H9 (cell line): ENCODE measurements at regions not wholly inside any gene's neighbourhood (a gene's known extent, or its start where the extent isn't known, plus 50 kb on each side); places are given as distances from the start of the nearest gene placed in this dataset.

ENCODE experiments used
- DNase-seq: peaks from one replicate; pipeline ENCODE4 v3.0.0-alpha.2; 2017
- H2AFZ ChIP-seq: one replicate; pipeline ENCODE4 v1.6.1; 2013; ENCODE audit warnings: mild to moderate bottlenecking, low read length, control low read depth, moderate library complexity
- H2AK5ac ChIP-seq: 2 replicates; pipeline ENCODE4 v1.6.1; 2013; ENCODE audit warnings: low read length, control low read depth, mixed read lengths; ENCODE audit not compliant: insufficient read length
- H2BK120ac ChIP-seq: one replicate; pipeline ENCODE4 v1.6.1; 2013; ENCODE audit warnings: low read depth, mild to moderate bottlenecking, low read length, control low read depth, inconsistent platforms; ENCODE audit not compliant: poor library complexity, severe bottlenecking
- H2BK12ac ChIP-seq: 2 replicates; pipeline ENCODE4 v1.6.1; 2013; ENCODE audit warnings: low read length, control low read depth, mixed read lengths, low read depth; ENCODE audit not compliant: insufficient read length
- H2BK15ac ChIP-seq: 2 replicates; pipeline ENCODE4 v1.6.1; 2013; ENCODE audit warnings: low read depth, low read length, control low read depth
- H2BK20ac ChIP-seq: one replicate; pipeline ENCODE4 v1.6.1; 2013; ENCODE audit warnings: low read depth, mild to moderate bottlenecking, low read length, control low read depth, inconsistent platforms; ENCODE audit not compliant: poor library complexity, severe bottlenecking
- H2BK5ac ChIP-seq: 2 replicates; pipeline ENCODE4 v1.6.1; 2013; ENCODE audit warnings: low read length, control low read depth, mixed read lengths; ENCODE audit not compliant: insufficient read length
- H3K14ac ChIP-seq: 2 replicates; pipeline ENCODE4 v1.6.1; 2013; ENCODE audit warnings: low read length, control low read depth; ENCODE audit not compliant: insufficient read depth
- H3K18ac ChIP-seq: 2 replicates; pipeline ENCODE4 v1.6.1; 2013; ENCODE audit warnings: low read depth, mild to moderate bottlenecking, mixed read lengths, low read length, control low read depth; ENCODE audit not compliant: insufficient read length
- H3K23ac ChIP-seq: 2 replicates; pipeline ENCODE4 v1.6.1; 2013; ENCODE audit warnings: low read length, control low read depth, mixed read lengths, low read depth; ENCODE audit not compliant: insufficient read length
- H3K23me2 ChIP-seq: 2 replicates; pipeline ENCODE4 v1.6.1; 2013; ENCODE audit warnings: low read depth, mild to moderate bottlenecking, mixed read lengths, low read length, control low read depth; ENCODE audit not compliant: insufficient read length, poor library complexity, severe bottlenecking
- H3K27ac ChIP-seq: 2 replicates; pipeline ENCODE4 v1.5.1; 2013; ENCODE audit warnings: low read length, control low read depth, mixed read lengths, low read depth; ENCODE audit not compliant: insufficient read length
- H3K27me3 ChIP-seq: 2 replicates; pipeline ENCODE4 v1.6.1; 2013; ENCODE audit warnings: low read length, control low read depth, inconsistent platforms; ENCODE audit not compliant: insufficient read depth
- H3K4ac ChIP-seq: 2 replicates; pipeline ENCODE4 v1.6.1; 2013; ENCODE audit warnings: low read depth, mild to moderate bottlenecking, control low read depth, inconsistent platforms, low read length, moderate library complexity
- H3K4me1 ChIP-seq: 2 replicates; pipeline ENCODE4 v1.6.1; 2013; ENCODE audit warnings: low read length, control low read depth, inconsistent platforms; ENCODE audit not compliant: insufficient read depth
- H3K4me2 ChIP-seq: 2 replicates; pipeline ENCODE4 v1.6.1; 2013; ENCODE audit warnings: low read length, control low read depth, mixed read lengths; ENCODE audit not compliant: insufficient read length, insufficient read depth
- H3K56ac ChIP-seq: 2 replicates; pipeline ENCODE4 v1.6.1; 2013; ENCODE audit warnings: low read depth, mild to moderate bottlenecking, mixed read lengths, low read length, control low read depth; ENCODE audit not compliant: insufficient read length
- H3K79me1 ChIP-seq: 2 replicates; pipeline ENCODE4 v1.6.1; 2013; ENCODE audit warnings: low read depth, mild to moderate bottlenecking, moderate library complexity, low read length, control low read depth, inconsistent platforms; ENCODE audit not compliant: insufficient read depth, poor library complexity, severe bottlenecking
- H3K79me2 ChIP-seq: 2 replicates; pipeline ENCODE4 v1.6.1; 2013; ENCODE audit warnings: low read length, control low read depth, inconsistent platforms; ENCODE audit not compliant: insufficient read depth
- H3K9ac ChIP-seq: 2 replicates; pipeline ENCODE4 v1.6.1; 2013; ENCODE audit warnings: low read length, control low read depth, mixed read lengths; ENCODE audit not compliant: insufficient read length; ENCODE audit errors: extremely low read depth
- H3K9me3 ChIP-seq: one replicate; pipeline ENCODE4 v1.6.1; 2013; ENCODE audit warnings: low read depth, low read length, inconsistent platforms; ENCODE audit not compliant: control insufficient read depth
- H3T11ph ChIP-seq: one replicate; pipeline ENCODE4 v1.6.1; 2013; ENCODE audit warnings: mild to moderate bottlenecking, low read length, control low read depth, inconsistent platforms
- H4K20me1 ChIP-seq: one replicate; pipeline ENCODE4 v1.6.1; 2013; ENCODE audit not compliant: control insufficient read depth, insufficient read length, insufficient read depth
- H4K5ac ChIP-seq: 2 replicates; pipeline ENCODE4 v1.6.1; 2013; ENCODE audit warnings: low read depth, mild to moderate bottlenecking, mixed read lengths, low read length, control low read depth; ENCODE audit not compliant: insufficient read length
- H4K8ac ChIP-seq: replicated peaks from 2 replicates; pipeline ENCODE4 v1.6.1; 2013; ENCODE audit warnings: low read length, control low read depth, mixed read lengths, low read depth; ENCODE audit not compliant: insufficient read length
- H4K91ac ChIP-seq: 2 replicates; pipeline ENCODE4 v1.6.1; 2013; ENCODE audit warnings: low read depth, mild to moderate bottlenecking, moderate library complexity, mixed read lengths, low read length, control low read depth; ENCODE audit not compliant: insufficient read length
- H3K27ac Mint-ChIP-seq, 3 experiments: 2 replicates in 2 of 3; 3 replicates in 1 of 3; pipeline ENCODE4 v1.8.0; 2020 to 2021; ENCODE audit warnings: mixed read lengths in 3 of 3, mild to moderate bottlenecking in 1 of 3, moderate library complexity in 1 of 3
- H3K27me3 Mint-ChIP-seq: 2 replicates; pipeline ENCODE4 v1.8.0; 2021; ENCODE audit warnings: low read depth, mild to moderate bottlenecking, moderate library complexity, mixed read lengths
- H3K36me3 Mint-ChIP-seq, 3 experiments: 2 replicates in 2 of 3; 3 replicates in 1 of 3; pipeline ENCODE4 v1.8.0; 2020 to 2021; ENCODE audit warnings: low read depth in 3 of 3, mixed read lengths in 3 of 3; ENCODE audit not compliant: insufficient read depth in 1 of 3
- H3K4me1 Mint-ChIP-seq, 2 experiments: 2 replicates each; pipeline ENCODE4 v1.8.0; 2020; ENCODE audit warnings: mixed read lengths in 2 of 2
- H3K4me3 Mint-ChIP-seq, 2 experiments: 2 replicates in 1 of 2; 3 replicates in 1 of 2; pipeline ENCODE4 v1.8.0; 2020 to 2021; ENCODE audit warnings: mild to moderate bottlenecking in 2 of 2, mixed read lengths in 2 of 2, moderate library complexity in 1 of 2
- H3K9me3 Mint-ChIP-seq, 2 experiments: 2 replicates in 1 of 2; 3 replicates in 1 of 2; pipeline ENCODE4 v1.8.0; 2020; ENCODE audit warnings: mild to moderate bottlenecking in 2 of 2, mixed read lengths in 2 of 2, moderate library complexity in 1 of 2
- WGBS: extraction: QIAGEN DNeasy Blood & Tissue Kit; methylation state at CpG from one replicate; pipeline ENCODE4 v1.1.7; 2013; ENCODE audit warnings: missing lambda C conversion rate, low lambda C conversion rate, mixed read lengths; ENCODE audit not compliant: insufficient read length; ENCODE audit errors: extremely low coverage; 5-methylcytosine and 5-hydroxymethylcytosine counted together
- TF ChIP-seq, protein P1 (sequence below): fragments of 200-600 bp; sonication (generic); conservative IDR thresholded peaks from 3 replicates; pipeline ENCODE4 v1.8.0; 2021; ENCODE audit warnings: antibody characterized with exemption, mild to moderate bottlenecking

DNA sequence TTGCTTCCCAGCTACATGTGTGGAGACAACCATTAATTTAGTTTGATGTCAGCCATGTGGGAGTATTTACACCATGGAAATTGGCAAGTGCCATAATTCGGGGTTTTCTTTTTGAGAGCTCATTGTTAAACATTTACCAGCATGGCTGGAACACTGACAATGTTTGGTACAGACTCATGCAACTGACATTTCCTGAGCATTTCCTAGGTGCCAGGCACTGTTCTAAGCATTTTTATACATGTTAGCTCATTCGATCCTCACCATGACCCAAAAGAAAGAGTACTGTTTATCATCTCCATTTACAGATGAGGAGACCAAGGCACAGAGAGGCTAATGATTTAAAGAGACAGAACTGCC is 86.9 kb downstream of the FOXL1 start:
- H3K4me2 ChIP-seq = no peak overlapping the region
- TF ChIP-seq, protein P1, sequence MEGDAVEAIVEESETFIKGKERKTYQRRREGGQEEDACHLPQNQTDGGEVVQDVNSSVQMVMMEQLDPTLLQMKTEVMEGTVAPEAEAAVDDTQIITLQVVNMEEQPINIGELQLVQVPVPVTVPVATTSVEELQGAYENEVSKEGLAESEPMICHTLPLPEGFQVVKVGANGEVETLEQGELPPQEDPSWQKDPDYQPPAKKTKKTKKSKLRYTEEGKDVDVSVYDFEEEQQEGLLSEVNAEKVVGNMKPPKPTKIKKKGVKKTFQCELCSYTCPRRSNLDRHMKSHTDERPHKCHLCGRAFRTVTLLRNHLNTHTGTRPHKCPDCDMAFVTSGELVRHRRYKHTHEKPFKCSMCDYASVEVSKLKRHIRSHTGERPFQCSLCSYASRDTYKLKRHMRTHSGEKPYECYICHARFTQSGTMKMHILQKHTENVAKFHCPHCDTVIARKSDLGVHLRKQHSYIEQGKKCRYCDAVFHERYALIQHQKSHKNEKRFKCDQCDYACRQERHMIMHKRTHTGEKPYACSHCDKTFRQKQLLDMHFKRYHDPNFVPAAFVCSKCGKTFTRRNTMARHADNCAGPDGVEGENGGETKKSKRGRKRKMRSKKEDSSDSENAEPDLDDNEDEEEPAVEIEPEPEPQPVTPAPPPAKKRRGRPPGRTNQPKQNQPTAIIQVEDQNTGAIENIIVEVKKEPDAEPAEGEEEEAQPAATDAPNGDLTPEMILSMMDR = no peak
- H2BK15ac ChIP-seq = no peak overlapping the region
- no peaks in the 10 kb centered on the region for H4K20me1 ChIP-seq
- no peak overlapping the region for H2AFZ ChIP-seq
- H3K9ac ChIP-seq = no peak overlapping the region
- peaks cover 10% of the 10 kb centered on the region for H3K27me3 Mint-ChIP-seq
- DNase-seq = no peak
- H2BK5ac ChIP-seq = no peak overlapping the region
- H3K27me3 ChIP-seq = no peaks in the 10 kb centered on the region
- no peak overlapping the region for H3K27ac Mint-ChIP-seq
- no peaks in the 10 kb centered on the region for H3K9me3 ChIP-seq
- H3K23ac ChIP-seq = no peak overlapping the region
- no peak overlapping the region for H2BK120ac ChIP-seq
- no peak overlapping the region for H3K4ac ChIP-seq
- H3K18ac ChIP-seq = no peak overlapping the region
- H3K27ac ChIP-seq = no peak overlapping the region
- peaks cover 4% of the 10 kb centered on the region; the same call in 1 of the 2 replicates for H3K4me1 ChIP-seq
- H3T11ph ChIP-seq = no peak overlapping the region
- H3K79me1 ChIP-seq = no peaks in the 10 kb centered on the region
- H4K8ac ChIP-seq = no peak overlapping the region
- H3K79me2 ChIP-seq = no peaks in the 10 kb centered on the region
- no peak overlapping the region for H3K4me3 Mint-ChIP-seq
- H3K9me3 Mint-ChIP-seq = peaks cover 0 to 3% of the 10 kb centered on the region in 2 experiments; a peak in 2 of 5 replicates
- peaks cover 23 to 27% of the 10 kb centered on the region in 2 experiments for H3K4me1 Mint-ChIP-seq
- WGBS = no CpG with 5 or more reads among the region's 2 CpGs
- no peaks in the 10 kb centered on the region for H3K23me2 ChIP-seq
- no peak overlapping the region for H2BK20ac ChIP-seq
- H3K14ac ChIP-seq = no peak overlapping the region
- H2AK5ac ChIP-seq = no peak overlapping the region
- H3K36me3 Mint-ChIP-seq = peaks cover 0 to 3% (median 0%) of the 10 kb centered on the region in 3 experiments; a peak in 1 of 7 replicates
- H3K56ac ChIP-seq = no peak overlapping the region
- no peak overlapping the region for H4K5ac ChIP-seq
- H4K91ac ChIP-seq = no peak overlapping the region
- H2BK12ac ChIP-seq = no peak overlapping the region
